ENCODE measurements at regions not wholly inside any gene's neighbourhood (a gene's known extent, or its start where the extent isn't known, plus 50 kb on each side); places are given as distances from the start of the nearest gene placed in this dataset.
"Not testable (repeated sequence)": the region's sequence is repeated elsewhere in the genome, so short reads cannot be mapped to it uniquely, and the experiment has no call there.

DNA sequence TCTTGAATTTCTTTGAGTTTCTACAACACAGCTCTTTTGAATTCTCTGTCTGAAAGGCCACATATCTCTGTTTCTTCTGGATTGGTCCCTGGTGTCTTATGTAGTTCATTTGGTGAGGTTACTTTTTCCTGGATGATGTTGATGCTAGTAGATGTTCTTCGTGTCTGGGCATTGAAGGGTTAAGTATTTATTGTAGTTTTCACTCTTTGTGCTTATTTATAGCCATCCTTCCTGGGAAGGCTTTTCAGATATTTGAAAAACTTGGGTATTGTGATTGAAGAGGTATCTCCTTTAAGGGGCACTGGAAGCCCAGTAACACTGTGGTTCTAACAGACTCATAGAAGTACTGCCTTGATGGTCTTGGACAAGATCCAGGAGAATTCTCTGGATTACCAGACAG lies 338.5 kb upstream of the SPRY2 start:
- in situ Hi-C loops (cut with MboI; ENCODE audit: low sequenced_read_pairs): no loop called here

DNA sequence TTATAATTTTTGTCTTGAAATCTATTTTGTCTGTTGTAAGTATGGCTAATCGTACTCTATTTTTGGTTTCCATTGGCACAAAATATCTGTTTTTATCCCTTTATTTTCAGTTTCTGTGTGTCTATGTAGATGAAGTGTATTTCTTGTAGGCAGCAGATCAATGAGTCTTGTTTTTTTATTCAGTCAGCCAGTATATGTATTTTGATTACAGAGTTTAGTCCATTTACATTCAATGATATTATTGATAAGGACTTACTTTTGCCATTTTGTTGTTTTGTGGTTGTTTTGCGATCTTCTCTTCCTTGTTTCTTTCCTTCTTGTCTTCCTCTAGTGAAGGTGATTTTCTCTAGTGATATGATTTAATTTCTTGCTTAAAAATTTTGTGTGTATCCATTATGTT lies 336.3 kb upstream of the SPRY2 start:
- in situ Hi-C loops (cut with MboI; ENCODE audit: low sequenced_read_pairs): no loop called here

DNA sequence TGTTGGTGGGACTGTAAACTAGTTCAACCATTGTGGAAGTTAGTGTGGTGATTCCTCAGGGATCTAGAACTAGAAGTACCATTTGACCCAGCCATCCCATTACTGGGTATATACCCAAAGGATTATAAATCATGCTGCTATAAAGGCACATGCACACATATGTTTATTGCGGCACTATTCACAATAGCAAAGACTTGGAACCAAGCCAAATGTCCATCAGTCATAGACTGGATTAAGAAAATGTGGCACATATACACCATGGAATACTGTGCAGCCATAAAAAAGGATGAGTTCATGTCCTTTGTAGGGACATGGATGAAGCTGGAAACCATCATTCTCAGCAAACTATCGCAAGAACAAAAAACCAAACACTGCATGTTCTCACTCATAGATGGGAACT lies 334.5 kb upstream of the SPRY2 start:
- in situ Hi-C loops (cut with MboI; ENCODE audit: low sequenced_read_pairs): not testable (repeated sequence)

DNA sequence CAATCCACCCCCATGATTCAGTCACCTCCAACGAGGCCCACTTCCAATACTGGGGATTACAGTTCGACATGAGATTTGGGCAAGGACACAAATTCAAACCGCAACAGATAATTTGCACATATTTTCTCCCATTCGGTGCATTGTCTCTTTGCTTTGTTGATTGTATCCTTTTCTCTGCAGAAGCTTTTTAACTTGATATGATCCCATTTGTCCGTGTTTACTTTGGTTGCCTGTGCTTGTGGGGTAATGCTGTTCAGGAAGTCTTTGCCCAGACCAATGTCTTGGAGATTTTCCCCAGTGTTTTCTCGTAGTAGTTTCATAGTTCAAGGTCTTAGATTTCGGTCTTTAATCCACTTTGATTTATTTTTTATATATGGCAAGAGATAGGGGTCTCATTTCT lies 330.8 kb upstream of the SPRY2 start:
- in situ Hi-C loops (cut with MboI; ENCODE audit: low sequenced_read_pairs): no loop called here

DNA sequence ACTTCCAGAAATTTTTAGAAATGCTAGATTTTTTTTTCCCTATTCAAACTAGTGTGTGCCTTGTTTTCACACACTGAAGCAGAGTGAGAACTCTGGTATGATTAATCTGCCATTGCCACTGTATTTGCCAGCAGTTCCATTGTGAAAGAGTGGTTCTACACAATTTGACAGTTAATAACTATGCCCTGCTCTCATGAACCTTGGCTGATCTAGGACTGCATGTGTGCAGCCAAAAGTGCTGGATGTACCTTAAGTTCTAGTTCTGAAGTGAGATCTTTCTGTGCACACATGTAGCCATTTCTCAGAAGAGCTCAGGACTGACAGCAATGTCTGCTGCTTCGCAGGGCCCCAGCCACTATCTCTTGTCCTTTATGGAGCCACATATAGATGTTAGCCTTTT lies 328.2 kb upstream of the SPRY2 start:
- in situ Hi-C loops (cut with MboI; ENCODE audit: low sequenced_read_pairs): no loop called here

DNA sequence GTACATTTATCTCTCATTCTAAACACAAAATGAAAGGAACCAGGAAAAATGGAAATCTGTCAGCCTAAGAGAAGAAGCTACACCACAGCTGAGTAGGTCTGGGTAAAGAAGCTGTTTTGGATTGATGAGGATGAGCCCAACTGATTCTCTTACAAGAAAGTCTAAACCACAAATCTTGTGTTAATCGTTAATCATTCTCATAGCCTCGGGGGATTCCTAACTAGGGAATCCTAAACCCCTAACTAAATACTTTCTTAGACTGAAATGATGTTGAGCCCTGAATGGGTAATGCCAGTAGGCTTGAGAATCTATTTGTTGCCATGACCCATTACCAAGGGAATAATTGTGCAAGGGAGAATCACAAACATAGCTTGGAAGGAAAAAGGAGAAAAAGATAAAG lies 327.5 kb upstream of the SPRY2 start:
- in situ Hi-C loops (cut with MboI; ENCODE audit: low sequenced_read_pairs): no loop called here

DNA sequence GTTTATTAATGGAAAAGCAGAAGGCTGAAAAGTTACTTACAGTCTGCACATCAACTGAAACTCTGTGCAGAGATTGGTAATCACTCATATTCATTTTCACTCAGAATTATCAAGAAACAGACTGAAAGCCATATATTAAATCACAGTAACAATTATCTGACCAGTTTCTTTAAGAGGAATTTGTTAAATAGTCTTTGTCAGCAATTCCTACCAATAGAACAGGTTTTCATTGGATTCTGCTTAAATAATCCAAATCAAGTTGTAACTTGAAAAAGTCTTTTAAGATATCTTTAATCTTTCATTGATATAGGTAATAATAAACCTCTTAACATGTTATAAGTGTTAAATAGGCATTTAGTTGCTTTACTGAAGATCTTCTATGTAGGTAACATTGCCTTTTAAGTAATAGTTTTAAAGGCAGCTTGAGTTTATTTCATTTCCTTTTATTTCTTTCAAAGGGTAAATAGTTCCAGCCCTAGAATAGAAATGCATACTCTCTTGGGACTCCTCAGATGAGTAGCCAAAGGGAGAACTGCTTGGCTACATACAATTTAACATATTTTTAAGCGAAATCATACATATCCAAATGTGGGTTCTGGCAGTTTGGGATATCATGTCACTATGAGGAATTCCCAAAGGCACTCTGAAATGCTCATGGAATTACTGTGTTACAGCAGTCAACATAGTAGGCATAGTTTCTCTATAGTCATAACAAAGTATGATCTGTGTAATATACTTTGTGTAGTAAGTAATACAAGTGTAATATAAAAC lies 326.0 kb upstream of the SPRY2 start:
- in situ Hi-C loops (cut with MboI; ENCODE audit: low sequenced_read_pairs): no loop called here

DNA sequence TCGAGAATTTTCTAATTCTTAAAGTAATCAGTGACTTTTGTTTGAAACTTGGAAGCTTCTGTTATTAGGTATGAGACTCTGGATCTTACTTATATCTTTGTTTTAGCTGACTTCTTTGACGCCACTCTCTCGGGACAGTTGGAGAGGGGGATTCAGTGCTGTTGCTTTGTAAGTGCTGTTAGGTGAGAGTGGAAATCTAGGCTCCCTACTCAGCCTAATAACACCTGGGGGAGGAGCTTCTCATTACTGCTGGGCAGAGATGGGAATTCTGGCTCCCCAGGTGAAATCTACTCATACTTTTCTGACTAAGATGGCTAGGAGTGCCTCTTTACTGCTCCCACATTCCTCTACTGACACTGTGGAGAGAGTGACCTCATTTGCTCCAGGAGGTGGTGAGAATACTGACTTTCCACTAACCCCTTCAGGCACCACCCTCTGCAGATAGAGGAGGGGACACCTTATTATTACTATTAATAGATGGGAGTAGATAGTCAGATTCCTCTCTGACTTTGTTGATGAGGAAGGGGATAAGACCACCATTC lies 324.9 kb upstream of the SPRY2 start:
- in situ Hi-C loops (cut with MboI; ENCODE audit: low sequenced_read_pairs): no loop called here

DNA sequence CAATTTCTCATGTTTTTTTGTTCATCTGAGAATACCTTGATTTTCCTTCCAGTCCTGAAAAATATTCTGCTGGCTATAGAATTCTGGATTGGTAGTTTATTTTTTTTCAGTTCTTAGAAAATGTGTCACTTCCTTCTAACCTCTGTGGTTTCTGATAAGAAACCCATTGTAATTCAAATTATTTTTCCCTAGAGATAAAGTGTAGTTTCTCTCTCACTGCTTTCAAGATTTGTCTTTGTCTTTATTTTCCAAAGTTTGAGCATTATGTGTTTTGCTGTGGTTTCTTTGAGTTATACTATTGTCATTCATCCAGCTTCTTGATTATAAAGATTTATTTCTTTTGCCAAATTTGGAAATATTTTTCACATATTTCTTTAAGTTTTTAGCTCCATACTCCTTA lies 324.0 kb upstream of the SPRY2 start:
- in situ Hi-C loops (cut with MboI; ENCODE audit: low sequenced_read_pairs): no loop called here

DNA sequence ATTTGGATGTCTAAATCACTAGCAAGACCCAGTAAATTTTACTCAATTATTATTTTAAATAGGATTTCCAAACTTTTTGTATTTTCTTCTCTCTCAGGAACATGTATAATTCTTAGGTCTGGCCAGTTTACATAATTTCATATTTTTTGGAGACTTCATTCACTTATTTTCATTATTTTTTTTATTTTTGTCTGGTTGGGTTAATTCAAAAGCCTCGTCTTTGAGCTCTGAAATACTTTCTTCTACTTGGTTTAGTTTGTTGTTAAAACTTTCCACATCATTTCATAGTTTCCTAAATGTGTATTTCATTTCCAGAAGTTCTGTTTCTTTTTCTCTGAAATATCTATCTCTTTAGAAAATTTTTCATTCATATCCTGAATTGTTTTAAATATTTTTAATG lies 322.9 kb upstream of the SPRY2 start:
- in situ Hi-C loops (cut with MboI; ENCODE audit: low sequenced_read_pairs): no loop called here

DNA sequence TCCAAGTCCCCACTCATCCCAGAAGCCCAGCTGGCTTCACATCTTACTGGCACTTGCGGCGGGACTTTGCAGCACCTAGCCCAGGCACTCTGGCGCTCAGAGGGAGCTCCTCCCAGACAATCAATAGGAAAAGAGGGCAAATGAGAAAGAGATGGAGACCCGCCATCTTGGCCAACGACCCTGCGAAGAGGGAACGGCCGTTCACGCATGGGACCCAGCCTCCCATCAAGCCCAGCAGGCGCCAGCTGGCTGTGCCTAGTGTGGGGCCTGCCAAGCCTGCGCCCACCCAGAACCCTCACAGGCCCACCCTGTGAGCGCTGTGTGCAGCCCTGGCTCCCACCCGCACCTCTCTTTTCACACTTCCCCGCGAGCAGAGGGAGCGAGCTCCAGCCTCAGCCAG lies 317.8 kb upstream of the SPRY2 start:
- in situ Hi-C loops (cut with MboI; ENCODE audit: low sequenced_read_pairs): no loop called here

DNA sequence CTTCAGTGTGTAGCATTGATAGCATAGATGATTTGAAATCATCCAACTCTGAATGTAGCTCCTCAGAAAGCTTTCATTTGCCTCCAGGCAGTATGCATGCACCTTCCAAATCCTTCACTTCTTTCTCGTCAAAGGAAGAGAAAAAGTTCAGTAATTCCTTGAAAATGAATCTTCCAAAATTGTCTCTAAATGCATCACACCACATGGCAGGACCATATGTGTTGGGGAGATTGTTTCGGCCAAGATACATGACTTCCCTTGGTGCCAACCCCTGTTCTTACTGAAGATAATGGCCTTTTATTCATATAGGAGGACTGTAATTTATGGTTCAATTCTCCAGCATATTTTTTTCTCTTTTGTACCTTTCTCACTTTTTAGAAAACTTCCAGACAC lies 315.6 kb upstream of the SPRY2 start:
- in situ Hi-C loops (cut with MboI; ENCODE audit: low sequenced_read_pairs): no loop called here

DNA sequence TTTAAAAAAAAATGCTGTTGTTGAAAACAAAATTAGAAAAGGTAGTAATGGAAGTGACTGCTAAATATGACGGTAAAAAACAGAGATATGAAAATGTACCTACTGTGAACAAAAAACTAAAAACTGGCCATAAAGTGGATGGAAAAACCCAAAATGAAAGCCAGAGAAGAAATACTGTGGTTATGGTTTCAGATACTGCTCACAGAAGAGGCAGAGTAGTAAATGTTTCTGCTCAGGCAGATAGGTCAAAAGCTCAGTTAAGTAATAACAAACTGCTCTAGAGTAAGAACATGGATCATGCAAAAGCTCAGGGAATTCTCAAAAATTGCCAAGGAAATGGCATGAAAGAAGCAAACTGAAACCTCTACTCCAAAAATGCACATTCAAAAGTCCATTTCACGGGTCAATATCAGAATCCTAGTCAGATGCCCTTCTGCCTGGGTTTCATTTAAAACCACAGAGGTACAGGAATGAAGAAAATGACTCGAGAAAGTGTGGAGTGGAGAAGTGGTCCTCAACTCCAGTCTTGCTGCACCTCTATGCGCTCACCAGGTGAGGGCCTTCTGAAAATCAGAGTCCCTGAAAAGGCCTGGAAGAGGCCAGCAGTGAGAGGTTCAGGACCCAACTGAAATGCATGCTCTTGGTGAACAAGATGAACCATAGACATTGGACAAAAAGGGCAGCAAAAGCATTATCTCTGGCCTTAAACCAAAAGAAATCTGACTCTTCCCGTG lies 315.0 kb upstream of the SPRY2 start:
- in situ Hi-C loops (cut with MboI; ENCODE audit: low sequenced_read_pairs): no loop called here

DNA sequence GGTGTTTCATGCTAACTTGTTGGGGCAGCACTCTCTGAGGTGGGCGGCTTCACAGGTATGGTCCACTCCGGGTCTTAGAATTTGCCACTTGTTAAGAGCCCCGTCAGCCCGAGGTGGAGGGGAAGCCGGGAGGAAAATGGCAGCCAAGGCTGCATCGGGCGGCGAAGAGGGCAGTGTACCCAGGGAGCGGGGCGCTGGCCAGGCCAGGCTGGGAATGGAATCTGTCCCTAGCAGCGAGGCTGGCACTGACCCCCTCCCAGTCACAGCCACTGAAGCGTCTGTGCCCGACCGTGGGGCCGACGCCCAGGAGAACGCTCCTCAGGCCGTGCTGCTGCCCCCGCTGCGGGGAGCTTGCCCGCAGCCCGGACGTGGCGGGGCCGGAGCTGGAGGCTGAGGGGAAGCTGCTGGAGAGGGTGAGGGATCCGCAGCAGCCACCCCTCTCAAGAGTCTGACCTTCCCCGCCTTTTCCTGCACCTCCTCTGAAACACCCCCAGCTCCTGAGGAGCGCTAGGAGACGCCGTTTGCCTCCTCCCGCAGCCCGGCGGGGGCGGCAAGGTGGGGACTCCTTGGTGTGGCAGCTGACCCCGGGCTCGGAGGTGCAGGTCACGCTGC lies 313.8 kb upstream of the SPRY2 start:
- in situ Hi-C loops (cut with MboI; ENCODE audit: low sequenced_read_pairs): no loop called here

DNA sequence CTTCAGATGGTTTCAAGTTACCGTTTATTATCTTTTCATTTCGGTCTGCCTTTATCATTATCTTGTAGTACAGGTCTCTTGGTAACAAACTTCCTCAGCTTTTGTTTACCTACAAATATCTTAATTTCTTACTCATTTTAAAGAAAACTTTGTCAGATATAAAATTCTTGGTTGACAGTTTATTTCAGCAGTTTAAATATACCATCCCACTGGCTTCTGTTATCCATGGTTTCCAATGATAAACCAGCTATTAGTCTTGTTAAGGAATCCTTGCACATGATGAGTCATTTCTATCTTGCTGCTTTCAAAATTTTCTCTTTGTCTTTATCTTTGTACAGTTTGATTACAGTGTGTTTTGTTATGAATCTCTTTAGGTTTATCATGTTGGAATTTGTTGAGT lies 308.3 kb upstream of the SPRY2 start:
- in situ Hi-C loops (cut with MboI; ENCODE audit: low sequenced_read_pairs): no loop called here

DNA sequence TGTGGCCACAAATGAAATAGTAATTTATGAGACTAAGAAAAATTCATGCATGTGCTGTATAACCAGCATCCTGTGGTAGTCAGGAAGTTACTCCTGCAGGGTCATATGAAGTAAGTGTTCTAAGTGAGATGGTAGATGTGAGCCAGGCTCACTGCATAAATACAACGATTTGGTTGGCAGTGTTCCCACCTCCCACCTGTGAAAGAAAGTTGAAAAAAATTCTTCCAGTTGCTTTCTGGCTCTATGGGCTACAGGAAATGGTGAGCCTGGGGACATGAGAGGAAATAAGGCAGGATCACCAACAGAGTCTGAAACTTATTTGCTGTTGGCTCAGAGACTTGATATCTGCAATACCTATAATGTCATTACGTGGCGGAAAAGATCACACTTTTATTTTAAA lies 301.7 kb upstream of the SPRY2 start:
- in situ Hi-C loops (cut with MboI; ENCODE audit: low sequenced_read_pairs): no loop called here

DNA sequence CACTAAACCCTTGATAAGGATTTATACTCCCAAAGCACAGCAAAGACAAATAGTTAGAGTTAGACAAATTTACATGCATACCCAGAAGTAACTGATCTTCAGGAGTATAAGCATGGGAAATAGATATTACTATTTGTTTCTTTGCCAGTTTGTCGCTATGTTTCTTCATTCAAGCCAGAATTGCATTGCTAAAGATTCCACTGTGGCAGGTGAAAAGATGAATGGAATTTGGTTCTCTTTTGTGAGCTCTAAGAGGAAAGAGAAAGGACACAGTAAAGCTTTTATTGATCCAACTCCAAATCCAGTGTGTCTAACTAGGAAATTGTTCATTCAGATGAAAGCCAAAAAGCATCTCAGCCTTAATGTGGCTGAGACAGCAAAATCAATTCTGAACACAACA lies 292.3 kb upstream of the SPRY2 start:
- in situ Hi-C loops (cut with MboI; ENCODE audit: low sequenced_read_pairs): no loop called here

DNA sequence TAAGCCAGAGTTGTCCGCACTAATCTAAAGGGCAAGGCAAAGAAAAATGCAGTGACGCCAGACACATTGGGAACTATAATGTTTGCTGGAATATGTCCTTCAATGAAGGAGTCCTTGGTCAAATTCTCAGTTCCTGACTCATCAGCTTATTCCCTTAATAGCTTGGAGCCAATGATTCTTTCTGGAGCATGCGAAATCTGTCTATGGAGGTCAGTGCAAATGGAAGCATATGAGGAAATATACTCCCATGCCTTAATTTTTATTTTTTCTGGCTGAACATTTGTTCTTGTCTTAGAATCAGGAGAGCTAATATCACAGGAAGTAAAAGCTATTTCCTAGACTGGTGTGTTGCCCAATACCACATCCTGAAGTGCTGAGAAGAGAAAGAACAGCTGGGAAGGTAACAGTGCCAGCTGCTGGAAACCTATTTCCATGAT lies 289.8 kb upstream of the SPRY2 start:
- in situ Hi-C loops (cut with MboI; ENCODE audit: low sequenced_read_pairs): no loop called here

DNA sequence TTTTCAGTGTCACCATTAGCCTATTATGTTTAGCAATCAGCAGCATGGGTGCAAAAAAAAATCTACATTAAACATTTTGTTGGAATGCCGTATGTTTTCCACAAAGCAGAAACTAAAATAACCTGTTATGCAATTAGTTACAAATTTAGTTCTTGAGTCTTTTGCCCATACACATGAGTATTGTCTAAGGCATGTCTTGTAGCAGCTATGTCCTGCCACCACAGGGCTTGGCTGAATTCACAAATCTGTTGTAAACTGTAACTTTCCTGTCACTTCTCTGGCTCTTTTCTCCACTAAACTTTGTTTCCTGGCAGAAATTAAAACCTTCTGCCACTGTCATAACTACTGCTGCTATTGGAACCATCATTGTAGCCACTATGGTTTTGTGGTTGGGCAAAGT lies 277.9 kb upstream of the SPRY2 start:
- in situ Hi-C loops (cut with MboI; ENCODE audit: low sequenced_read_pairs): no loop called here

DNA sequence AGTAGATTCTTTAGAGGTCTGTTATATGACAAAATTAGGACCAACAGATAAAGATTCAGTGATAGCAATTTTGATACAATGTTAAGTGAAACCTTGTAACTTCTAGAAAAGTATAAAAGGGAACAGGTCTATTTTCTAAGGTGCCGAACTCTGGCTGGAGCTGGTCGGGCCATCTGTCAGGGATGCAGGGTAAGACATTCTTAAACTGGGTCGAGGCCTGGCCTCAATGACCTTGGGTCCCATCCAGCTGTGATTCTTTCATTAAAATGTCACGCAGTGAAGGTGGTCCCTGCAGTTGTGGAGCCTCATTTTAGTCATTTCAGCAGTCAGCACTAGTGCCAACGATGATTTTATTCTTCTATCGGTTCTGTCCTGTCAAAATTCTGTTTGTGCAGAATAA lies 271.9 kb upstream of the SPRY2 start:
- in situ Hi-C loops (cut with MboI; ENCODE audit: low sequenced_read_pairs): no loop called here

DNA sequence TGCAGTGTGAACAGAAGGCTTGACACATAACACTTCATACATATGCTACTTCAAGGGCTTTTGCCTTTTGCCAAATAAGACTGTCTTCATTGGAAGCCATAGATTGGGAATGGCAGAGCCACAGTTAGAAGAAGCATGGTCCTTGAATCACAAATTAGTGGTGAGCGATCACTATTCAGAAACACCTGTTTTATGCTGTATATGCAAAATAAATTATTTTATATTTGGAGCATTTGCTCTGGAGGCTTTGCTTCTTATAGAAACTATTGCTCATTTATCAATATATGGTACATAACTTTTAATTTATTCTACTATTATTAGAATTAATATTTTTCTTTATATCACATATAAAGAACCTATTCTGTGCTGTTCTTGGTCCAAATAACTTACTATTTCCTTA lies 270.4 kb upstream of the SPRY2 start:
- in situ Hi-C loops (cut with MboI; ENCODE audit: low sequenced_read_pairs): no loop called here

DNA sequence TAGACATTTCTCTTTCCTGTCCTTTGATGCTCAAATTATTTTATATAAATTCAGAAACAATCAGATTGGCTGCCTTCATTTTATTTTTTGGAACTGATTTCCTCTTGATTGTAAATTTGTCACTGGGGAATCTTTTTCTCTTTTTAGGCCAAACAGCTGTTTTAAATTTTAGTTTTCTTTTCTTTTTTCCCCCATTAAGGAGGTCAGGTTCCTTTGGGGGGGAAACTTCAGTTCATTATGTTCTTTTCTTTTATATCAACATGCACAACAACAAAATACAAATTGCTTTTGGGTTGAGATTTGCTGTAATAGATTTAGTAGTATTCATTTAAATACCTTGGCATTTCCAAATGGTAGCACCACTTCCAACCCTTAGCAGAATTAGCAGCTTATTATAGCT lies 264.8 kb upstream of the SPRY2 start:
- in situ Hi-C loops (cut with MboI; ENCODE audit: low sequenced_read_pairs): no loop called here

Measured in HL-60/S4 treated with phorbol 12-myristate 13-acetate at 8.2 ng/mL for 4 days and 3 days (cell line).